Esophagus squamous epithelium (tissue), 4 donors: ENCODE measurements at regions not wholly inside any gene's neighbourhood (a gene's known extent, or its start where the extent isn't known, plus 50 kb on each side); places are given as distances from the start of the nearest gene placed in this dataset.
"Not testable (repeated sequence)": the region's sequence is repeated elsewhere in the genome, so short reads cannot be mapped to it uniquely, and the experiment has no call there.

Source experiments
- POLR2A ChIP-seq, 4 donors: fragments of 450-650 bp; IDR thresholded peaks; one replicate each; pipeline ENCODE4 v1.6.1; 2017; ENCODE audit warnings: antibody characterized with exemption in 4 of 4, mild to moderate bottlenecking in 4 of 4, moderate library complexity in 3 of 4
- TF ChIP-seq, protein P1 (sequence below), 6 experiments: fragments of 450-650 bp in 4 of 6; fragments of 200-600 bp in 2 of 6; sonication (generic) in 2 of 6; IDR thresholded peaks; one replicate each; pipeline ENCODE4 v1.5.1; 2016 to 2019; ENCODE audit warnings: antibody characterized with exemption in 6 of 6, mild to moderate bottlenecking in 4 of 6, moderate library complexity in 4 of 6

DNA sequence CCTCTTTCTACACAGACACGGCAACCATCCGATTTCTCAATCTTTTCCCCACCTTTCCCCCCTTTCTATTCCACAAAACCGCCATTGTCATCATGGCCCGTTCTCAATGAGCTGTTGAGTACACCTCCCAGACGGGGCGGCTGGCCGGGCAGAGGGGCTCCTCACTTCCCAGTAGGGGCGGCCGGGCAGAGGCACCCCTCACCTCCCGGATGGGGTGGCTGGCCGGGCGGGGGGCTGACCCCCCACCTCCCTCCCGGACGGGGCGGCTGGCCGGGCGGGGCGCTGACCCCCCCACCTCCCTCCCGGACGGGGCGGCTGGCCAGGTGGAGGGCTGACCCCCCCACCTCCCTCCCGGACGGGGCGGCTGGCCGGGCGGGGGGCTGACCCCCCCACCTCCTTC is 168.0 kb upstream of the SPRED2 start:
- TF ChIP-seq, protein P1, sequence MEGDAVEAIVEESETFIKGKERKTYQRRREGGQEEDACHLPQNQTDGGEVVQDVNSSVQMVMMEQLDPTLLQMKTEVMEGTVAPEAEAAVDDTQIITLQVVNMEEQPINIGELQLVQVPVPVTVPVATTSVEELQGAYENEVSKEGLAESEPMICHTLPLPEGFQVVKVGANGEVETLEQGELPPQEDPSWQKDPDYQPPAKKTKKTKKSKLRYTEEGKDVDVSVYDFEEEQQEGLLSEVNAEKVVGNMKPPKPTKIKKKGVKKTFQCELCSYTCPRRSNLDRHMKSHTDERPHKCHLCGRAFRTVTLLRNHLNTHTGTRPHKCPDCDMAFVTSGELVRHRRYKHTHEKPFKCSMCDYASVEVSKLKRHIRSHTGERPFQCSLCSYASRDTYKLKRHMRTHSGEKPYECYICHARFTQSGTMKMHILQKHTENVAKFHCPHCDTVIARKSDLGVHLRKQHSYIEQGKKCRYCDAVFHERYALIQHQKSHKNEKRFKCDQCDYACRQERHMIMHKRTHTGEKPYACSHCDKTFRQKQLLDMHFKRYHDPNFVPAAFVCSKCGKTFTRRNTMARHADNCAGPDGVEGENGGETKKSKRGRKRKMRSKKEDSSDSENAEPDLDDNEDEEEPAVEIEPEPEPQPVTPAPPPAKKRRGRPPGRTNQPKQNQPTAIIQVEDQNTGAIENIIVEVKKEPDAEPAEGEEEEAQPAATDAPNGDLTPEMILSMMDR (IDR thresholded peaks at IDR 0.05) = not testable (repeated sequence)
- not testable (repeated sequence) for TF ChIP-seq POLR2A (IDR thresholded peaks at IDR 0.05)
